ENCODE measurements at regions not wholly inside any gene's neighbourhood (a gene's known extent, or its start where the extent isn't known, plus 50 kb on each side); places are given as distances from the start of the nearest gene placed in this dataset.

- Histone ChIP-seq H3K27ac (no peak overlapping the region), H3K9me3 (ENCODE audit: low read depth) (no peaks in the 10 kb centered on the region), H3K79me2 (no peaks in the 10 kb centered on the region), H4K20me1 (ENCODE audit: insufficient read depth, poor library complexity, severe bottlenecking) (no peaks in the 10 kb centered on the region), H3K4me2 (no peak overlapping the region), H3K27me3 (no peaks in the 10 kb centered on the region), H2AFZ (no peak overlapping the region), H3K4me1 (ENCODE audit: insufficient read depth) (peaks cover 15% of the 10 kb centered on the region), H3K36me3 (replicated peaks; ENCODE audit: insufficient read depth, low read depth) (no peaks in the 10 kb centered on the region), H3K9me2 (replicated peaks; ENCODE audit: insufficient read depth) (no peaks in the 10 kb centered on the region), H3K4me3 (no peak overlapping the region)
- TF ChIP-seq, protein P1, sequence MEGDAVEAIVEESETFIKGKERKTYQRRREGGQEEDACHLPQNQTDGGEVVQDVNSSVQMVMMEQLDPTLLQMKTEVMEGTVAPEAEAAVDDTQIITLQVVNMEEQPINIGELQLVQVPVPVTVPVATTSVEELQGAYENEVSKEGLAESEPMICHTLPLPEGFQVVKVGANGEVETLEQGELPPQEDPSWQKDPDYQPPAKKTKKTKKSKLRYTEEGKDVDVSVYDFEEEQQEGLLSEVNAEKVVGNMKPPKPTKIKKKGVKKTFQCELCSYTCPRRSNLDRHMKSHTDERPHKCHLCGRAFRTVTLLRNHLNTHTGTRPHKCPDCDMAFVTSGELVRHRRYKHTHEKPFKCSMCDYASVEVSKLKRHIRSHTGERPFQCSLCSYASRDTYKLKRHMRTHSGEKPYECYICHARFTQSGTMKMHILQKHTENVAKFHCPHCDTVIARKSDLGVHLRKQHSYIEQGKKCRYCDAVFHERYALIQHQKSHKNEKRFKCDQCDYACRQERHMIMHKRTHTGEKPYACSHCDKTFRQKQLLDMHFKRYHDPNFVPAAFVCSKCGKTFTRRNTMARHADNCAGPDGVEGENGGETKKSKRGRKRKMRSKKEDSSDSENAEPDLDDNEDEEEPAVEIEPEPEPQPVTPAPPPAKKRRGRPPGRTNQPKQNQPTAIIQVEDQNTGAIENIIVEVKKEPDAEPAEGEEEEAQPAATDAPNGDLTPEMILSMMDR (IDR thresholded peaks at IDR 0.05; ENCODE audit: poor library complexity): no peak
- no peak for TF ChIP-seq EZH2phosphoT487 (IDR thresholded peaks at IDR 0.05; ENCODE audit: low read depth, severe bottlenecking, unreplicated experiment)
- TF ChIP-seq EZH2 (IDR thresholded peaks at IDR 0.05; ENCODE audit: borderline replicate concordance): no peak
- 96% methylated on average over 20 of the region's 21 CpGs for WGBS (ENCODE audit: low lambda C conversion rate, missing lambda C conversion rate)
- no peak for DNase-seq (ENCODE audit: low spot score)
Observed at GRCh38 chr4:3669553-3669949, 96.6 kb upstream of the ADRA2C start.

DNA sequence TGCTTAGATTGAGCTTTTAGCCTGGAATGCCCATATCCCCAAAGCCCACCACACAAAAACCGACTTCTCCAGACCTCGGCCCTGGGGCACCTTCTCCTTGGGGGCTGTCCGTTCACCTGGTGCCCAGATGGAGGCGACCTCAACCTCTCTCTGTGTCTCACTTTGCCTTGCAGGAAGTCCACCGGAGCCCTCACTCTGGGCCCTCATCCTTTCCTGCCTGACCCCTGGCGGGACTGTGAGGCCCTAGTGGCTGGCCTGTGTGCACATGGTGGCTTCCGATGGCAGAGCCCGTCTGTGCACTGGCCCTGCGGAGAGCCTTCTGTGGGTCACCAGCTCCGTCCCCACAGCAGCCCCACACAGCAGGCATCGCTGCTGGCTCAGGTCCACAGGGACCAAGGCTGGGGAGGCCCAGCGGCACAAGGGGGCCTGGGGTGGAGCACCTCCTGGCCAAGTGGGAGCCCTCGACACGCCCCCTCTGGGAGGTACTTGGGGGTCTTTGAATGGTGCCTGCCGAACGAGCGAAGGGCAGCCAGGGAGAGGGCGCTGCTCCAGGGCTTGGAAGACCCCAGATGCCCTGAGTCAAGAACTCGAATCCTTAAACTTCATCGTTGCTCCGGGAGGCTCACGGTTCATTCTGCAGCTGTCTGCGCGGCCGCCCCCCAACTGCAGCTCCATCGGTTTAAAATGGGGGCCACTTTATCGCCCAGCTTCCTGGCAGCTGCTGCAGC is 97.2 kb upstream of the ADRA2C start:
- peaks cover 15% of the 10 kb centered on the region for H3K4me1 ChIP-seq (ENCODE audit: insufficient read depth)
- no peak overlapping the region for H3K27ac ChIP-seq
- WGBS (ENCODE audit: low lambda C conversion rate, missing lambda C conversion rate): 93% methylated on average over 27 of the region's 27 CpGs
- H3K4me2 ChIP-seq: no peak overlapping the region
- DNase-seq (ENCODE audit: low spot score): no peak
- H3K4me3 ChIP-seq: no peak overlapping the region
- H3K9me2 ChIP-seq (replicated peaks; ENCODE audit: insufficient read depth): no peaks in the 10 kb centered on the region
- H3K79me2 ChIP-seq: no peaks in the 10 kb centered on the region
- H2AFZ ChIP-seq: no peak overlapping the region
- no peaks in the 10 kb centered on the region for H3K27me3 ChIP-seq
- TF ChIP-seq EZH2 (IDR thresholded peaks at IDR 0.05; ENCODE audit: borderline replicate concordance): no peak
- TF ChIP-seq, protein P1 (IDR thresholded peaks at IDR 0.05; ENCODE audit: poor library complexity): no peak
- TF ChIP-seq EZH2phosphoT487 (IDR thresholded peaks at IDR 0.05; ENCODE audit: low read depth, severe bottlenecking, unreplicated experiment): no peak
- no peaks in the 10 kb centered on the region for H4K20me1 ChIP-seq (ENCODE audit: insufficient read depth, poor library complexity, severe bottlenecking)
- H3K36me3 ChIP-seq (replicated peaks; ENCODE audit: insufficient read depth, low read depth): no peaks in the 10 kb centered on the region
- H3K9me3 ChIP-seq (ENCODE audit: low read depth): no peaks in the 10 kb centered on the region

DNA sequence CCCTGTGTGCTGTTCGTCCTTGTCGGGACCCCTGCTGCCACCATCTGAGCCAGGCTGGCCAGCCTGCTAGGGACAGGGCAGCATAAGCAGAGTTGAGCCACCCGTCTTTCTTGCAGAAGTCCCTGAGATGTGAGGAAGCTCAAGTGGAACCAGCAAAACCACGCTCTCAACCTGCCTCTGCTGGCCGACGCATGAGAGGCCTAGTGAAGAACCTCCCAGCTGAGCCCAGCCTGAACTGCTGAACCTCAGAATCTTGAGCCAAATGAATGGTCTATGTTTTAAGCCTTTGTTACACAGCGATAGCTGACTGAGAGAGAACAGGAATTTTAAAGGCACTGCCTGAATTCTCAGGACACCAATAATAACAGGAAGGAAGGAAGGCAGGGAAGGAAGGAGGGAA is 98.9 kb upstream of the ADRA2C start:
- 83% methylated on average over 7 of the region's 7 CpGs for WGBS (ENCODE audit: low lambda C conversion rate, missing lambda C conversion rate)
- no peak overlapping the region for H2AFZ ChIP-seq

More for the DNA sequence above, 98.9 kb upstream of the ADRA2C start:
- H3K9me3 ChIP-seq (ENCODE audit: low read depth): no peaks in the 10 kb centered on the region
- no peaks in the 10 kb centered on the region for H3K27me3 ChIP-seq
- H3K4me1 ChIP-seq (ENCODE audit: insufficient read depth): peaks cover 14% of the 10 kb centered on the region
- no peaks in the 10 kb centered on the region for H3K79me2 ChIP-seq
- H3K4me2 ChIP-seq: no peak overlapping the region
- no peak overlapping the region for H3K4me3 ChIP-seq
- H4K20me1 ChIP-seq (ENCODE audit: insufficient read depth, poor library complexity, severe bottlenecking): no peaks in the 10 kb centered on the region
- H3K9me2 ChIP-seq (replicated peaks; ENCODE audit: insufficient read depth): no peaks in the 10 kb centered on the region
- TF ChIP-seq EZH2phosphoT487 (IDR thresholded peaks at IDR 0.05; ENCODE audit: low read depth, severe bottlenecking, unreplicated experiment) (no peak), EZH2 (IDR thresholded peaks at IDR 0.05; ENCODE audit: borderline replicate concordance) (no peak)
- TF ChIP-seq, protein P1 (IDR thresholded peaks at IDR 0.05; ENCODE audit: poor library complexity): no peak
- no peaks in the 10 kb centered on the region for H3K36me3 ChIP-seq (replicated peaks; ENCODE audit: insufficient read depth, low read depth)
- no peak overlapping the region for H3K27ac ChIP-seq
- DNase-seq (ENCODE audit: low spot score): no peak

All from hepatocyte (in vitro differentiated cells).